HG02884 (cell line): ENCODE measurements at regions not wholly inside any gene's neighbourhood (a gene's known extent, or its start where the extent isn't known, plus 50 kb on each side); places are given as distances from the start of the nearest gene placed in this dataset.
"Not testable (repeated sequence)": the region's sequence is repeated elsewhere in the genome, so short reads cannot be mapped to it uniquely, and the experiment has no call there.

Experiments
- ATAC-seq: cut with Tn5 transposase; IDR thresholded peaks from one replicate; pipeline ENCODE4 v1.9.1; 2021; ENCODE audit warnings: mild to moderate bottlenecking, moderate library complexity; ENCODE audit not compliant: unreplicated experiment

- ATAC-seq = no peak
Observed at GRCh38 chr18:9008709-9009635, 93.5 kb upstream of the NDUFV2 start.

- no peak for ATAC-seq
Observed at GRCh38 chr18:9009703-9010488, 92.6 kb upstream of the NDUFV2 start.

GRCh38 chr18:9011431-9011830, 91.1 kb upstream of the NDUFV2 start:
- ATAC-seq = no peak

GRCh38 chr18:9013926-9014373, 88.5 kb upstream of the NDUFV2 start:
- ATAC-seq = no peak

- no peak for ATAC-seq
Observed at GRCh38 chr18:9015689-9016088, 86.8 kb upstream of the NDUFV2 start.

GRCh38 chr18:9016633-9017166, 85.8 kb upstream of the NDUFV2 start:
- no peak for ATAC-seq

- peak; percentile 90 for ATAC-seq
Observed at GRCh38 chr18:9017167-9017904, 85.2 kb upstream of the NDUFV2 start.

- no peak for ATAC-seq
Observed at GRCh38 chr18:9017905-9018227, 84.6 kb upstream of the NDUFV2 start.

- no peak for ATAC-seq
Observed at GRCh38 chr18:9019135-9019534, 83.4 kb upstream of the NDUFV2 start.

- ATAC-seq = no peak
Observed at GRCh38 chr18:9020221-9020620, 82.3 kb upstream of the NDUFV2 start.

GRCh38 chr18:9021458-9021857, 81.0 kb upstream of the NDUFV2 start:
- ATAC-seq = no peak

GRCh38 chr18:9022397-9023155, 79.9 kb upstream of the NDUFV2 start:
- ATAC-seq = no peak

- ATAC-seq = not testable (repeated sequence)
Observed at GRCh38 chr18:9024031-9024646, 78.4 kb upstream of the NDUFV2 start.

- no peak for ATAC-seq
Observed at GRCh38 chr18:9025091-9025838, 77.2 kb upstream of the NDUFV2 start.

- ATAC-seq = no peak
Observed at GRCh38 chr18:9029131-9029530, 73.4 kb upstream of the NDUFV2 start.

- no peak for ATAC-seq
Observed at GRCh38 chr18:9032519-9032918, 70.0 kb upstream of the NDUFV2 start.

GRCh38 chr18:9038277-9038871, 64.1 kb upstream of the NDUFV2 start:
- no peak for ATAC-seq

GRCh38 chr18:9039441-9040071, 62.9 kb upstream of the NDUFV2 start:
- ATAC-seq = no peak
